ENCODE measurements at regions not wholly inside any gene's neighbourhood (a gene's known extent, or its start where the extent isn't known, plus 50 kb on each side); places are given as distances from the start of the nearest gene placed in this dataset.

GRCh38 chr13:83677985-83678384 is 204.3 kb downstream of the SLITRK1 start:
- H3K4me2 ChIP-seq (ENCODE audit: insufficient read depth, low read length), result no peak overlapping the region

More at GRCh38 chr13:83677985-83678384, 204.3 kb downstream of the SLITRK1 start:
- H3K36me3 ChIP-seq (ENCODE audit: control insufficient read depth in 2 of 2, extremely low read depth in 1 of 2, insufficient read depth in 2 of 2, low read length in 2 of 2), result no peaks in the 10 kb centered on the region
- no peak for FAIRE-seq
- H3K79me2 ChIP-seq (ENCODE audit: control insufficient read depth, insufficient read depth, low read length), result no peaks in the 10 kb centered on the region
- no peaks in the 10 kb centered on the region for H3K9me1 ChIP-seq (replicated peaks; ENCODE audit: control insufficient read depth, extremely low read depth, insufficient read depth, low read length)
- no peak overlapping the region for H3K9ac ChIP-seq (replicated peaks; ENCODE audit: extremely low read depth, insufficient read depth, low read length)
- no TSS peak for BruUV-seq (replicated peaks)
- H4K20me1 ChIP-seq (replicated peaks; ENCODE audit: control insufficient read depth, extremely low read depth, insufficient read depth, low read length), result no peaks in the 10 kb centered on the region
- no peak overlapping the region for H3K27ac ChIP-seq (ENCODE audit: insufficient read depth, low read depth, low read length)
- ChIA-PET POLR2A (no interaction called here), CTCF (no interaction called here)
- intact Hi-C loops (cut with micrococcal nuclease) (no loop called here), dilution Hi-C loops (cut with MboI; ENCODE audit: extremely low pct_ligation_motif_present, low sequenced_read_pairs) (no loop called here)
- no peaks in the 10 kb centered on the region for H3K27me3 ChIP-seq (ENCODE audit: control insufficient read depth in 2 of 2, insufficient read depth in 2 of 2, low read length in 2 of 2)
- no peak overlapping the region for H3K4me3 ChIP-seq (replicated peaks in 1 of 3; ENCODE audit: insufficient read depth in 1 of 3, low read depth in 1 of 3, low read length in 3 of 3)
- DNase-seq (ENCODE audit: low read depth, low spot score), result no peak
- no peaks in the 10 kb centered on the region for H3K4me1 ChIP-seq (ENCODE audit: control insufficient read depth, extremely low read depth, insufficient read depth, low read length)
- peaks cover 4% of the 10 kb centered on the region for H3K9me3 ChIP-seq (replicated peaks; ENCODE audit: control insufficient read depth, insufficient read depth, low read length)
- H2AFZ ChIP-seq (ENCODE audit: low read depth, low read length), result no peak overlapping the region
- TF ChIP-seq MYC (IDR thresholded peaks at IDR 0.05; ENCODE audit: low read depth, low read length), result no peak
- TF ChIP-seq POLR2AphosphoS5 (IDR thresholded peaks at IDR 0.05; ENCODE audit: insufficient read depth, low read depth, low read length), result no peak
- no peak for TF ChIP-seq EZH2 (IDR thresholded peaks at IDR 0.05; ENCODE audit: borderline replicate concordance, low read depth, low read length, severe bottlenecking)
- TF ChIP-seq JUN (IDR thresholded peaks at IDR 0.05; ENCODE audit: borderline replicate concordance, insufficient read depth, insufficient read length, low read depth), result no peak
- TF ChIP-seq MAX (IDR thresholded peaks at IDR 0.05; ENCODE audit: insufficient read depth, insufficient read length), result no peak
- TF ChIP-seq GATA2 (IDR thresholded peaks at IDR 0.05; ENCODE audit: insufficient read depth, insufficient read length, low read depth, low read length), result no peak
- TF ChIP-seq POLR2A (IDR thresholded peaks at IDR 0.05; ENCODE audit: low read depth, low read length), result no peak
- no peak for TF ChIP-seq FOS (IDR thresholded peaks at IDR 0.05; ENCODE audit: borderline replicate concordance, insufficient read depth, low read length)
- no peak for TF ChIP-seq CTCF (IDR thresholded peaks at IDR 0.05; ENCODE audit: extremely low read depth in 1 of 2, insufficient read depth in 1 of 2, low read depth in 1 of 2, low read length in 2 of 2)

All from endothelial cell of umbilical vein (primary cell).